GM23338 (cell line): ENCODE measurements at regions not wholly inside any gene's neighbourhood (a gene's known extent, or its start where the extent isn't known, plus 50 kb on each side); places are given as distances from the start of the nearest gene placed in this dataset.

Source experiments
- EZH2 ChIP-seq: fragments of 200-600 bp; sonication (generic); IDR thresholded peaks from one replicate; pipeline ENCODE4 v1.8.0; 2017; ENCODE audit warnings: antibody characterized with exemption, mild to moderate bottlenecking, low read depth; ENCODE audit not compliant: unreplicated experiment
- POLR2AphosphoS5 ChIP-seq: IDR thresholded peaks from 2 replicates; pipeline ENCODE4 v1.6.1; 2016; ENCODE audit warnings: antibody characterized with exemption, low read depth
- TF ChIP-seq, protein P1 (sequence below), 2 experiments: fragments of 200-600 bp in 1 of 2; sonication (generic) in 1 of 2; conservative IDR thresholded peaks; 2 replicates each; pipeline versions ENCODE4 v1.5.1 to v1.6.1; 2016 to 2017; ENCODE audit warnings: antibody characterized with exemption in 2 of 2, low read depth in 2 of 2, mild to moderate bottlenecking in 2 of 2, moderate library complexity in 1 of 2

- TF ChIP-seq, protein P1, sequence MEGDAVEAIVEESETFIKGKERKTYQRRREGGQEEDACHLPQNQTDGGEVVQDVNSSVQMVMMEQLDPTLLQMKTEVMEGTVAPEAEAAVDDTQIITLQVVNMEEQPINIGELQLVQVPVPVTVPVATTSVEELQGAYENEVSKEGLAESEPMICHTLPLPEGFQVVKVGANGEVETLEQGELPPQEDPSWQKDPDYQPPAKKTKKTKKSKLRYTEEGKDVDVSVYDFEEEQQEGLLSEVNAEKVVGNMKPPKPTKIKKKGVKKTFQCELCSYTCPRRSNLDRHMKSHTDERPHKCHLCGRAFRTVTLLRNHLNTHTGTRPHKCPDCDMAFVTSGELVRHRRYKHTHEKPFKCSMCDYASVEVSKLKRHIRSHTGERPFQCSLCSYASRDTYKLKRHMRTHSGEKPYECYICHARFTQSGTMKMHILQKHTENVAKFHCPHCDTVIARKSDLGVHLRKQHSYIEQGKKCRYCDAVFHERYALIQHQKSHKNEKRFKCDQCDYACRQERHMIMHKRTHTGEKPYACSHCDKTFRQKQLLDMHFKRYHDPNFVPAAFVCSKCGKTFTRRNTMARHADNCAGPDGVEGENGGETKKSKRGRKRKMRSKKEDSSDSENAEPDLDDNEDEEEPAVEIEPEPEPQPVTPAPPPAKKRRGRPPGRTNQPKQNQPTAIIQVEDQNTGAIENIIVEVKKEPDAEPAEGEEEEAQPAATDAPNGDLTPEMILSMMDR (conservative IDR thresholded peaks at IDR 0.05; ENCODE audit: low read depth in 2 of 2) = no peak
- TF ChIP-seq POLR2AphosphoS5 (no peak), EZH2 (no peak)
Measured at GRCh38 chr2:6423944-6424343, 441.8 kb downstream of the CMPK2 start.
